Islet of Langerhans (tissue), 1 donor: ENCODE measurements at regions not wholly inside any gene's neighbourhood (a gene's known extent, or its start where the extent isn't known, plus 50 kb on each side); places are given as distances from the start of the nearest gene placed in this dataset.
"Not testable (repeated sequence)": the region's sequence is repeated elsewhere in the genome, so short reads cannot be mapped to it uniquely, and the experiment has no call there.

Experiments
- FAIRE-seq: peaks from one replicate; lab custom pipeline; 2011; peaks lifted over from hg19 to GRCh38; lab: Jason Lieb, UNC

DNA sequence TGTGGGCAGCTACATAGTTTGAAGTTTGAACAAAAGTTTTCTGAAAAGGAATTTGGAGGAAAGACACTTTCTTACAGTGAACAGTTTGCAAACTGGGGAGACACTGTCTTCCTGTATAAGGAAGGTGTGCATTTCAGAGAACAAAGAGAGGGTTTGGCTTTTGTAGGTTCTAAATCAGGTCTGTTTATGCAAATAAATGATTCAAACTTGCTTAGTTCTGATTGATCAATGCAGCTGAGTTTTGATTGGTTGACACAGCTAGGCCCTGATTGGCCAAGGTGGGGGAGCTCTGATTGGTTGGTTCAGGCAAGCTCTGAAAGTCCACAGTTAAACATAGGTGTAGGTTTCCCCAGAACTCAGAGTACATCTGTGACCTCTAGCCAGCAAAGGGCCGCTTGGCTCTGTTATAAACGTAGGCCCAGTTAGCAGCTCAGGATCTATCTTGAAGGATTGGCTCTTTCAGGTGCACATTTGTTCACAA is 63.0 kb upstream of the ENPP6 start:
- no peak for FAIRE-seq

- FAIRE-seq = no peak
These were observed 62.5 kb upstream of the ENPP6 start for GRCh38 chr4:184280137-184280536.

DNA sequence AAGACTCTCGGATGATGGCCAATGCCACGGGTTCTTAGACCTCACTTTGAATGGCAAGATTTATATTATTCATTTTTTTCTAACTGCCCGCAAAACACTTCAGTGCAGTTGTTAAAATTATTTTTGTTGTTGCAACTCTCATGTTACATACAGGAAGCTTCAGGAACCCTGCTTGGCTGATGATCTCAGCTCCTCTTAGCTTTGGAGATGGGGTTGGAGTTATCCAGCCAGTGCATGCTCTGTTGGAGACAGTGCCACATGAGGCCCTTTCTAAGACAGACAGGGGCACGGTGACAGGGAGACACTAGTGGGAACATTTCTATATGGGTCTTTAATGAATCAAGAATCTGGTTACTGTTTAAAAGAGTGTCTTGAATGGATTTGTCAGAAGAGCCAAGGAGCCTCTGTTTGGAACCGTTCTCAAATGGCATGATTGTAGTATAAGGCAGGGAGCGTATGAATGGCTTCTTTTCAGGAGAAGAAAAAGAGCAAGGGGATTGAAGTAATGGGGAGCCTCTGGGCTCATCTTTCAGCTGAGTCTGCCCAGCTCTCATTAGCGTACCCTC is 61.9 kb upstream of the ENPP6 start:
- no peak for FAIRE-seq

DNA sequence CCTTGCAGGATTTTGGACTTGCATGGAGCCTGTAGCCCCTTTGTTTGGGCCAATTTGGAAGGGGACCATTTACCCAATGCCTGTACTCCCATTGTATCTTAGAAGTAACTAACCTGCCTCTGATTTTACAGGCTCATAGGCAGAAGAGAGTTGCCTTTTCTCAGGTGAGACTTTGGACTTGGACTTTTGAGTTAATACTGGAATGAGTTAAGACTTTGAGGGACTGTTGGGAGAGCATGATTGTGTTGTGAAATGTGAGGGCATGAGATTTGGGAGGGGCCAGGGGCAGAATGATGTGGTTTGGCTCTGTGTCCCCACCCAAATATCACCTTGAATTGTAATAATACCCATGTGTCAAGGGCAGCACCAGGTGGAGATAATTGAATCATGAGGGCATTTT is 60.1 kb upstream of the ENPP6 start:
- FAIRE-seq = not testable (repeated sequence)

GRCh38 chr4:184277010-184277409 is 59.3 kb upstream of the ENPP6 start:
- FAIRE-seq = not testable (repeated sequence)

GRCh38 chr4:184276346-184276745 is 58.7 kb upstream of the ENPP6 start:
- not testable (repeated sequence) for FAIRE-seq

GRCh38 chr4:184275766-184276165 is 58.1 kb upstream of the ENPP6 start:
- no peak for FAIRE-seq

GRCh38 chr4:184274286-184274951 is 56.7 kb upstream of the ENPP6 start:
- FAIRE-seq = no peak

GRCh38 chr4:184273166-184274147 is 55.8 kb upstream of the ENPP6 start:
- no peak for FAIRE-seq

DNA sequence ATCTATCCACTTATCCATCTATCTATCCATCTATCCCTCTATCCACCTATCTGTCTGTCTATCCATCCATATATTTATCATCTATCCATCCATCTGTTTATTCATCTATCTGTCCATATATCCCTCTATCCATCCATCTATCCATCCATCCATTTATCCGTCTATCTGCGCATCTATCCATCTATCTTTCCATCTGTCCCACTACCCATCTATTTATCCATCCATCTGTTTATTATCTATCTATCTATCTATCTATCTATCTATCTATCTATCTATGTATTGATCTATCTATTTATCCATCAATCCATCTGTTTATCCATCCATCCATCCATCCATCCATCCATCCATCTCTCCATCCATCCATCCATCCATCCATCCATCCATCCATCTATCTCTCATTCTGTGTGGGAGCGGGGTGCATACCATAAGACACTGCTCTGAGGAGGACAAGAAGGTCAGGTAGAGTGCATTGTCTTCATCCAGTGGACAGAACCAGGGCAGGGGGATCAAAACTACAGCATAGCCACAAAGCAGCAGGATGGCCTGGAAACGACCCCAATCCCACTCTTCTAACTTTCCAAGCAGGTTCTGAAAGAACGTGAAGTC is 53.2 kb upstream of the ENPP6 start:
- FAIRE-seq = no peak

DNA sequence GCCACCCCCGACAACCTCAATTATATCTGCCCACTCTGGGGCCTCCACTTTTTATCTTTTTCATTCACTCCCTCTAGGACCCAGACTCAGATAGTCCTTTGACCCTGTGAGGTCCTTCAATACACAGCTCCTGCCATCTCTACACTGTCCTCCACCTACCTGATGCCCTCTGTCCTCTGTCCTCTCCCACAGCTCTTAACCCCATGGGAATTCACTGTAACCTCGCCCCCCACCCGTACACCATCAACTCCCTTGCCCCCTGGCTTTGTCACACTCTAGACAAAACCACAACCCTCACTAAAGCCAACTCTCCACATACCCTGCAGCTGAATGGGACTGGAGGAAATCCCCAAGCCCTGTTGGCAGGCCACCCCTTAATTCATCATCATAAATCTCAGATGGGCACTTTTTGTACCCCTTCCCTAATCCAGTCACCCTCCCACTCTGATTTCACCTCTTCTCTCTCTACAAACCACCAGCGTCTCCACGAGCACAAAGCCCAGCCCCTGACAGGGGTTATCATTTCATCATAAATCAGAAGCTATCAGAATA is 52.3 kb upstream of the ENPP6 start:
- no peak for FAIRE-seq

DNA sequence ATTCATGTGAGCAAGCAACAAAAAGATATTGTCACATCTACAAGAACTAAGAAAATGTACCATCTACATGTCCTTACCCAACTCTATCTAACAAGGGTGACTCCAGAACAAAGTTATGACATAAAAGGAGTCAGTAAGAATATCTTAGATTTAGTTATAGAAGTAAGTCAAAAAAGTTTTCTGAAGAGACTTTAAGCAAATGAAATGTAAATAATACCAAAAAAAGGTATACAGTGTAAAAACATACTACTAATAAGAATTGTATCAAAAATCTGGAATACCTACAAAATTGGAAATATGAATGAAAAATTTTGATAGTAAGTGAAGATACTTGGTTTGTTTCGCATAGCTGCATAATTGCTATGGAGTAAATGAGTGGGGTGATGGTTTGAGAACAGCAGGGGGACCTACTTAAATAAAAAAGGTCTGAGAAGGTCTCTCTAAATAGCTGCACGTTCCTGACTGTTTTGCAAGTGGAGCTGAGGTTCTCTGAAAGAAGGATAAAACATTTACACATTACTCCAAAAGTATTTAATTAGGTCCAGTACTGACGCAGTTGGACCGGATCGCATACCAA is 51.0 kb upstream of the ENPP6 start:
- no peak for FAIRE-seq

DNA sequence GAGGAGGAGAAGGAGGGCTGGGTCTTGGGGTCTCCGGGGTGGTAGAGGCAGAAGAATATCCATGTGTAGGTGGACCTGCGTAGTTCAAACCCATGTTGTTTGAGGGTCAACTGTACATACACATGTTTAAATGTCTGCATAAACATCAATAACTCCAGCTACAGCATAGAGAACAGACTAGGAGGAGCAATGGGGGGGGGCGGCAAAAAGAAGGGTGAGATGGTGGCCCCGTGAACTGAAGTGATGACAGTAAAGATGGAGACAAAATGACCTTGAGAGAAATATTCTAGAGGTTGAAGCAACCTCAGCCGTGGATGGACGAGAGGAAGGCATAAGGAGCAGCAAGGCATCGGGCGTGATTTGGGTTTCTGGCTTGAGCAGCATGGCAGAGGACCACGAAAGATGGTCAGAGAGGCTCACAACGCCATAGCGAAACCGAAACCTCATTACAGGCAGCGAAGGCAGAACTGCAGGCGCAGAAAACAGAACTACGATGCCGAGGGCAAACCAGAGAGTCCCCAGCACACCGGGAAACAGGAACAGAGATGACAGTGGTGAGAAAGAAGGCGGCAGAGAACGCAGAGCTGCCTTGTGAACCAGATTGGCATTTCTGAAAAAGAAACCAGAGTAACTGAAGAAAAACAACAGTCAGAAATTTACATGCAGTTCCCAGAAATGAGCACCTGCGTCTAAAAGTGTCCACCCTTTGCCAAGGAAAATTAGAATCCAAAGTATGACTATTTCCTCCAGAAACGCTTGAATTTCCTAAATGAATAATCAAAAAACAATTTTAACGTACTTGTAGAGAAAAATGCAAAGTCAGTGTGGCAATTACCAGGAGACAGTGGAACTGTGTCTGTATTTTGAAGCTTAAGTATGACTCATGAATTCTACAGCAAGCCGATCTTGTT is 50.3 kb upstream of the ENPP6 start:
- FAIRE-seq = peak; percentile 98
